ENCODE measurements at regions not wholly inside any gene's neighbourhood (a gene's known extent, or its start where the extent isn't known, plus 50 kb on each side); places are given as distances from the start of the nearest gene placed in this dataset.

- no peaks in the 10 kb centered on the region for H3K36me3 ChIP-seq (ENCODE audit: insufficient read depth, low read length)
- no peak overlapping the region for H3K27ac ChIP-seq (ENCODE audit: low read depth, low read length)
- no peaks in the 10 kb centered on the region for H3K4me1 ChIP-seq (ENCODE audit: insufficient read depth, low read length)
- no peaks in the 10 kb centered on the region for H3K9me3 ChIP-seq (ENCODE audit: low read length)
- no peak overlapping the region for H3K4me3 ChIP-seq (ENCODE audit: low read depth in 1 of 2, low read length in 2 of 2)
- no peak overlapping the region for H3K9ac ChIP-seq (ENCODE audit: low read length)
- H3K27me3 ChIP-seq (ENCODE audit: control insufficient read depth in 1 of 2, insufficient read depth in 2 of 2, low read length in 2 of 2): no peaks in the 10 kb centered on the region
These were observed 856.2 kb downstream of the STIM2 start for GRCh38 chr4:27716693-27717430.

GRCh38 chr4:27717431-27717755, 856.8 kb downstream of the STIM2 start:
- no peak overlapping the region for H3K4me3 ChIP-seq (ENCODE audit: low read depth in 1 of 2, low read length in 2 of 2)
- no peak overlapping the region for H3K27ac ChIP-seq (ENCODE audit: low read depth, low read length)
- H3K9me3 ChIP-seq (ENCODE audit: low read length): no peaks in the 10 kb centered on the region

GRCh38 chr4:27720010-27720766, 859.5 kb downstream of the STIM2 start:
- H3K4me3 ChIP-seq (ENCODE audit: low read depth in 1 of 2, low read length in 2 of 2): no peak overlapping the region
- no peaks in the 10 kb centered on the region for H3K9me3 ChIP-seq (ENCODE audit: low read length)
- H3K4me1 ChIP-seq (ENCODE audit: insufficient read depth, low read length): no peaks in the 10 kb centered on the region
- H3K36me3 ChIP-seq (ENCODE audit: insufficient read depth, low read length): no peaks in the 10 kb centered on the region
- no peaks in the 10 kb centered on the region for H3K27me3 ChIP-seq (ENCODE audit: control insufficient read depth in 1 of 2, insufficient read depth in 2 of 2, low read length in 2 of 2)
- no peak overlapping the region for H3K27ac ChIP-seq (ENCODE audit: low read depth, low read length)
- H3K9ac ChIP-seq (ENCODE audit: low read length): no peak overlapping the region

More at GRCh38 chr4:27717431-27717755, 856.8 kb downstream of the STIM2 start:
- no peaks in the 10 kb centered on the region for H3K36me3 ChIP-seq (ENCODE audit: insufficient read depth, low read length)
- no peaks in the 10 kb centered on the region for H3K4me1 ChIP-seq (ENCODE audit: insufficient read depth, low read length)
- H3K27me3 ChIP-seq (ENCODE audit: control insufficient read depth in 1 of 2, insufficient read depth in 2 of 2, low read length in 2 of 2): no peaks in the 10 kb centered on the region
- H3K9ac ChIP-seq (ENCODE audit: low read length): no peak overlapping the region

GRCh38 chr4:27721193-27721592, 860.6 kb downstream of the STIM2 start:
- no peak overlapping the region for H3K27ac ChIP-seq (ENCODE audit: low read depth, low read length)
- no peaks in the 10 kb centered on the region for H3K27me3 ChIP-seq (ENCODE audit: control insufficient read depth in 1 of 2, insufficient read depth in 2 of 2, low read length in 2 of 2)
- no peaks in the 10 kb centered on the region for H3K36me3 ChIP-seq (ENCODE audit: insufficient read depth, low read length)
- no peaks in the 10 kb centered on the region for H3K9me3 ChIP-seq (ENCODE audit: low read length)
- no peak overlapping the region for H3K4me3 ChIP-seq (ENCODE audit: low read depth in 1 of 2, low read length in 2 of 2)
- H3K4me1 ChIP-seq (ENCODE audit: insufficient read depth, low read length): no peaks in the 10 kb centered on the region
- H3K9ac ChIP-seq (ENCODE audit: low read length): no peak overlapping the region

- Histone ChIP-seq H3K27ac (ENCODE audit: low read depth, low read length) (no peak overlapping the region), H3K27me3 (ENCODE audit: control insufficient read depth in 1 of 2, insufficient read depth in 2 of 2, low read length in 2 of 2) (no peaks in the 10 kb centered on the region), H3K4me1 (ENCODE audit: insufficient read depth, low read length) (no peaks in the 10 kb centered on the region), H3K9me3 (ENCODE audit: low read length) (no peaks in the 10 kb centered on the region), H3K4me3 (ENCODE audit: low read depth in 1 of 2, low read length in 2 of 2) (no peak overlapping the region), H3K9ac (ENCODE audit: low read length) (no peak overlapping the region), H3K36me3 (ENCODE audit: insufficient read depth, low read length) (no peaks in the 10 kb centered on the region)
These were observed 868.3 kb downstream of the STIM2 start for GRCh38 chr4:27728892-27729291.

- Histone ChIP-seq H3K9ac (ENCODE audit: low read length) (no peak overlapping the region), H3K4me1 (ENCODE audit: insufficient read depth, low read length) (no peaks in the 10 kb centered on the region), H3K4me3 (ENCODE audit: low read depth in 1 of 2, low read length in 2 of 2) (no peak overlapping the region), H3K36me3 (ENCODE audit: insufficient read depth, low read length) (no peaks in the 10 kb centered on the region), H3K9me3 (ENCODE audit: low read length) (no peaks in the 10 kb centered on the region), H3K27me3 (ENCODE audit: control insufficient read depth in 1 of 2, insufficient read depth in 2 of 2, low read length in 2 of 2) (no peaks in the 10 kb centered on the region), H3K27ac (ENCODE audit: low read depth, low read length) (no peak overlapping the region)
These were observed 882.2 kb downstream of the STIM2 start for GRCh38 chr4:27742816-27743215.

GRCh38 chr4:27759611-27760575, 899.3 kb downstream of the STIM2 start:
- no peaks in the 10 kb centered on the region for H3K9me3 ChIP-seq (ENCODE audit: low read length)
- no peaks in the 10 kb centered on the region for H3K4me1 ChIP-seq (ENCODE audit: insufficient read depth, low read length)
- H3K4me3 ChIP-seq (ENCODE audit: low read depth in 1 of 2, low read length in 2 of 2): no peak overlapping the region
- H3K36me3 ChIP-seq (ENCODE audit: insufficient read depth, low read length): no peaks in the 10 kb centered on the region
- H3K9ac ChIP-seq (ENCODE audit: low read length): no peak overlapping the region
- H3K27ac ChIP-seq (ENCODE audit: low read depth, low read length): no peak overlapping the region
- no peaks in the 10 kb centered on the region for H3K27me3 ChIP-seq (ENCODE audit: control insufficient read depth in 1 of 2, insufficient read depth in 2 of 2, low read length in 2 of 2)

- Histone ChIP-seq H3K27ac (ENCODE audit: low read depth, low read length) (no peak overlapping the region), H3K36me3 (ENCODE audit: insufficient read depth, low read length) (no peaks in the 10 kb centered on the region), H3K9ac (ENCODE audit: low read length) (no peak overlapping the region), H3K4me3 (ENCODE audit: low read depth in 1 of 2, low read length in 2 of 2) (no peak overlapping the region), H3K27me3 (ENCODE audit: control insufficient read depth in 1 of 2, insufficient read depth in 2 of 2, low read length in 2 of 2) (no peaks in the 10 kb centered on the region), H3K9me3 (ENCODE audit: low read length) (no peaks in the 10 kb centered on the region), H3K4me1 (ENCODE audit: insufficient read depth, low read length) (no peaks in the 10 kb centered on the region)
These were observed 903.3 kb downstream of the STIM2 start for GRCh38 chr4:27763830-27764525.

- Histone ChIP-seq H3K36me3 (ENCODE audit: insufficient read depth, low read length) (no peaks in the 10 kb centered on the region), H3K4me3 (ENCODE audit: low read depth in 1 of 2, low read length in 2 of 2) (no peak overlapping the region), H3K27me3 (ENCODE audit: control insufficient read depth in 1 of 2, insufficient read depth in 2 of 2, low read length in 2 of 2) (no peaks in the 10 kb centered on the region), H3K9me3 (ENCODE audit: low read length) (no peaks in the 10 kb centered on the region), H3K27ac (ENCODE audit: low read depth, low read length) (no peak overlapping the region), H3K4me1 (ENCODE audit: insufficient read depth, low read length) (no peaks in the 10 kb centered on the region), H3K9ac (ENCODE audit: low read length) (no peak overlapping the region)
These were observed 903.8 kb downstream of the STIM2 start for GRCh38 chr4:27764526-27764837.

GRCh38 chr4:27770895-27771294, 910.3 kb downstream of the STIM2 start:
- Histone ChIP-seq H3K4me1 (ENCODE audit: insufficient read depth, low read length) (no peaks in the 10 kb centered on the region), H3K9me3 (ENCODE audit: low read length) (no peaks in the 10 kb centered on the region), H3K27ac (ENCODE audit: low read depth, low read length) (no peak overlapping the region), H3K36me3 (ENCODE audit: insufficient read depth, low read length) (no peaks in the 10 kb centered on the region), H3K9ac (ENCODE audit: low read length) (no peak overlapping the region), H3K27me3 (ENCODE audit: control insufficient read depth in 1 of 2, insufficient read depth in 2 of 2, low read length in 2 of 2) (no peaks in the 10 kb centered on the region), H3K4me3 (ENCODE audit: low read depth in 1 of 2, low read length in 2 of 2) (no peak overlapping the region)

GRCh38 chr4:27775156-27775555, 914.5 kb downstream of the STIM2 start:
- Histone ChIP-seq H3K27ac (ENCODE audit: low read depth, low read length) (no peak overlapping the region), H3K4me1 (ENCODE audit: insufficient read depth, low read length) (no peaks in the 10 kb centered on the region), H3K9me3 (ENCODE audit: low read length) (no peaks in the 10 kb centered on the region), H3K36me3 (ENCODE audit: insufficient read depth, low read length) (no peaks in the 10 kb centered on the region), H3K27me3 (ENCODE audit: control insufficient read depth in 1 of 2, insufficient read depth in 2 of 2, low read length in 2 of 2) (no peaks in the 10 kb centered on the region), H3K9ac (ENCODE audit: low read length) (no peak overlapping the region), H3K4me3 (ENCODE audit: low read depth in 1 of 2, low read length in 2 of 2) (no peak overlapping the region)

All from muscle layer of colon (tissue), 2 donors.